Stomach smooth muscle (tissue), 2 donors: ENCODE measurements at regions not wholly inside any gene's neighbourhood (a gene's known extent, or its start where the extent isn't known, plus 50 kb on each side); places are given as distances from the start of the nearest gene placed in this dataset.

Experiments
- H3K27ac ChIP-seq: one replicate; pipeline ENCODE4 v1.7.0; 2013; ENCODE audit warnings: mild to moderate bottlenecking, low read length, inconsistent platforms
- H3K27me3 ChIP-seq, 2 donors: one replicate each; pipeline ENCODE4 v1.7.0; 2013; ENCODE audit warnings: low read length in 2 of 2; ENCODE audit not compliant: insufficient read depth in 2 of 2, control insufficient read depth in 1 of 2
- H3K36me3 ChIP-seq, 2 donors: one replicate each; pipeline ENCODE4 v1.7.0; 2013; ENCODE audit warnings: low read length in 2 of 2; ENCODE audit not compliant: control insufficient read depth in 2 of 2, insufficient read depth in 2 of 2
- H3K4me1 ChIP-seq: one replicate; pipeline ENCODE4 v1.7.0; 2013; ENCODE audit warnings: low read length; ENCODE audit not compliant: control insufficient read depth, insufficient read depth
- H3K4me3 ChIP-seq, 2 donors: one replicate each; pipeline ENCODE4 v1.7.0; 2013; ENCODE audit warnings: low read length in 2 of 2
- H3K9ac ChIP-seq, 2 donors: one replicate each; pipeline ENCODE4 v1.7.0; 2013; ENCODE audit warnings: low read length in 2 of 2, mild to moderate bottlenecking in 1 of 2
- H3K9me3 ChIP-seq, 2 donors: one replicate each; pipeline ENCODE4 v1.7.0; 2013; ENCODE audit warnings: low read length in 2 of 2; ENCODE audit not compliant: control insufficient read depth in 2 of 2
- donor health status: healthy.
- donor health status: Pancreatic carcinoma.

GRCh38 chr3:168417016-168417415, 321.3 kb upstream of the GOLIM4 start:
- Histone ChIP-seq H3K9ac (no peak overlapping the region), H3K27ac (no peak overlapping the region), H3K9me3 (no peaks in the 10 kb centered on the region), H3K36me3 (no peaks in the 10 kb centered on the region), H3K4me1 (no peaks in the 10 kb centered on the region), H3K4me3 (no peak overlapping the region), H3K27me3 (no peaks in the 10 kb centered on the region)

- no peak overlapping the region for H3K4me3 ChIP-seq
- H3K9me3 ChIP-seq: no peaks in the 10 kb centered on the region
- no peaks in the 10 kb centered on the region for H3K27me3 ChIP-seq
- no peaks in the 10 kb centered on the region for H3K36me3 ChIP-seq
- H3K4me1 ChIP-seq: no peaks in the 10 kb centered on the region
- H3K9ac ChIP-seq: no peak overlapping the region
- no peak overlapping the region for H3K27ac ChIP-seq
These were observed 320.7 kb upstream of the GOLIM4 start for GRCh38 chr3:168416446-168416845.

GRCh38 chr3:168414149-168414548, 318.4 kb upstream of the GOLIM4 start:
- H3K9me3 ChIP-seq: no peaks in the 10 kb centered on the region
- no peak overlapping the region for H3K4me3 ChIP-seq

GRCh38 chr3:168407381-168407780, 311.7 kb upstream of the GOLIM4 start:
- no peaks in the 10 kb centered on the region for H3K4me1 ChIP-seq
- H3K4me3 ChIP-seq: no peak overlapping the region
- no peaks in the 10 kb centered on the region for H3K36me3 ChIP-seq
- no peak overlapping the region for H3K27ac ChIP-seq
- H3K9ac ChIP-seq: no peak overlapping the region
- H3K27me3 ChIP-seq: no peaks in the 10 kb centered on the region
- H3K9me3 ChIP-seq: no peaks in the 10 kb centered on the region

More at GRCh38 chr3:168414149-168414548, 318.4 kb upstream of the GOLIM4 start:
- H3K27ac ChIP-seq: no peak overlapping the region
- H3K27me3 ChIP-seq: no peaks in the 10 kb centered on the region
- no peak overlapping the region for H3K9ac ChIP-seq
- no peaks in the 10 kb centered on the region for H3K36me3 ChIP-seq
- no peaks in the 10 kb centered on the region for H3K4me1 ChIP-seq

GRCh38 chr3:168405288-168405687, 309.6 kb upstream of the GOLIM4 start:
- H3K4me3 ChIP-seq: no peak overlapping the region
- no peaks in the 10 kb centered on the region for H3K36me3 ChIP-seq
- H3K9ac ChIP-seq: no peak overlapping the region
- no peaks in the 10 kb centered on the region for H3K27me3 ChIP-seq
- no peak overlapping the region for H3K27ac ChIP-seq
- no peaks in the 10 kb centered on the region for H3K9me3 ChIP-seq
- H3K4me1 ChIP-seq: no peaks in the 10 kb centered on the region

- Histone ChIP-seq H3K36me3 (no peaks in the 10 kb centered on the region), H3K9me3 (no peaks in the 10 kb centered on the region), H3K27ac (no peak overlapping the region), H3K4me3 (no peak overlapping the region), H3K27me3 (no peaks in the 10 kb centered on the region), H3K4me1 (no peaks in the 10 kb centered on the region), H3K9ac (no peak overlapping the region)
These were observed 302.8 kb upstream of the GOLIM4 start for GRCh38 chr3:168398371-168399025.

GRCh38 chr3:168396861-168397260, 301.1 kb upstream of the GOLIM4 start:
- H3K27me3 ChIP-seq: no peaks in the 10 kb centered on the region
- H3K9me3 ChIP-seq: no peaks in the 10 kb centered on the region
- no peaks in the 10 kb centered on the region for H3K36me3 ChIP-seq
- H3K4me1 ChIP-seq: no peaks in the 10 kb centered on the region
- H3K27ac ChIP-seq: no peak overlapping the region
- H3K4me3 ChIP-seq: no peak overlapping the region
- H3K9ac ChIP-seq: no peak overlapping the region

- Histone ChIP-seq H3K27me3 (no peaks in the 10 kb centered on the region), H3K4me1 (no peaks in the 10 kb centered on the region), H3K9ac (no peak overlapping the region), H3K4me3 (no peak overlapping the region), H3K36me3 (no peaks in the 10 kb centered on the region), H3K9me3 (no peaks in the 10 kb centered on the region), H3K27ac (no peak overlapping the region)
These were observed 299.8 kb upstream of the GOLIM4 start for GRCh38 chr3:168395551-168395950.

- Histone ChIP-seq H3K9me3 (no peaks in the 10 kb centered on the region), H3K4me3 (no peak overlapping the region), H3K27me3 (no peaks in the 10 kb centered on the region), H3K27ac (no peak overlapping the region), H3K9ac (no peak overlapping the region), H3K36me3 (no peaks in the 10 kb centered on the region), H3K4me1 (no peaks in the 10 kb centered on the region)
These were observed 298.7 kb upstream of the GOLIM4 start for GRCh38 chr3:168394439-168394838.

GRCh38 chr3:168386301-168386700, 290.6 kb upstream of the GOLIM4 start:
- H3K27ac ChIP-seq: no peak overlapping the region
- no peaks in the 10 kb centered on the region for H3K4me1 ChIP-seq
- H3K9me3 ChIP-seq: no peaks in the 10 kb centered on the region
- no peak overlapping the region for H3K9ac ChIP-seq
- no peak overlapping the region for H3K4me3 ChIP-seq
- no peaks in the 10 kb centered on the region for H3K36me3 ChIP-seq
- no peaks in the 10 kb centered on the region for H3K27me3 ChIP-seq

GRCh38 chr3:168384990-168385389, 289.3 kb upstream of the GOLIM4 start:
- Histone ChIP-seq H3K4me3 (no peak overlapping the region), H3K9me3 (no peaks in the 10 kb centered on the region), H3K9ac (no peak overlapping the region), H3K27ac (no peak overlapping the region), H3K27me3 (no peaks in the 10 kb centered on the region), H3K4me1 (no peaks in the 10 kb centered on the region), H3K36me3 (no peaks in the 10 kb centered on the region)
